Hematopoietic multipotent progenitor cell treated with erythropoietin and hydrocortisone succinate and interleukin-3 and kit ligand, for 8 days (in vitro differentiated cells): ENCODE measurements at regions not wholly inside any gene's neighbourhood (a gene's known extent, or its start where the extent isn't known, plus 50 kb on each side); places are given as distances from the start of the nearest gene placed in this dataset.
"Not testable (repeated sequence)": the region's sequence is repeated elsewhere in the genome, so short reads cannot be mapped to it uniquely, and the experiment has no call there.

Experiments used
- DNase-seq: peaks from one replicate; pipeline ENCODE4 v3.0.0-alpha.2; 2015

DNA sequence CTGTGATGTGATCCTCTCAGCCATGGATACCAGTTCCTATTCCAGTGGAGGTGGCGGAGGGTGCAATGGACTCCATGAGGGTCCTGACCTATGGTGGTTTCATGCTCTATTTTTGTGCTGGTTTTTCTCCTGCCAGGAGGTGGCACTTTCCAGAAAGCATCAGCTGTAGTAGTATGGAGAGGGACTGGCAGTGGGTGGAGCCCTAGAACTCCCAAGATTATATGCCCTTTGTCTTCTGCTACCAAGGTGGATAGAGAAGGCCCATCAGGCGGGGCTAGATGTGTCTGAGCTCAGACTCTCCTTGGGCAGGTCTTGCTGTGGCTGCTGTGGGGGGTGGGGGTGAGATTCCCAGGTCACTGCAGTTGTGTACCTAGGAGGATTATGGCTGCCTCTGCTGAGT, 104.5 kb upstream of the S1PR3 start:
- not testable (repeated sequence) for DNase-seq

DNA sequence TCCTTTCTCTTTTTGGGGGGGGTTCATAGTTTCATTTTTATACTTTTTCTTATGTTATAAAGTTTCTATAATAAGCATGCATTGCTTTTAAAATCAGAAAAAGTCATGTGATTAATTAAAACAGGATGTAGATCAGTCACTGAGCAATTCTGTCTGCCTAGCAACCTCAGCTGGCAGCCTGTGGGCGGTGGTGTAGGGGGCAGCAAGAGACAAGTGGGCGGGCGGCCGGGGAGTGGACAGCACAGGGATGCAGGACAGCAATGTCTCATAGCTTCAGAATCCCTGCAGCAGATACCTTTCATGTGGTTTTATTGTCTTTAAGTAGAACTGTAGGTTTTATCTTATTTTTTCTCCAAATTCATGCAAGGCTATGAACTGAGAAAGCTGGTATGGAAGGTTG, 101.9 kb upstream of the S1PR3 start:
- no peak for DNase-seq

DNA sequence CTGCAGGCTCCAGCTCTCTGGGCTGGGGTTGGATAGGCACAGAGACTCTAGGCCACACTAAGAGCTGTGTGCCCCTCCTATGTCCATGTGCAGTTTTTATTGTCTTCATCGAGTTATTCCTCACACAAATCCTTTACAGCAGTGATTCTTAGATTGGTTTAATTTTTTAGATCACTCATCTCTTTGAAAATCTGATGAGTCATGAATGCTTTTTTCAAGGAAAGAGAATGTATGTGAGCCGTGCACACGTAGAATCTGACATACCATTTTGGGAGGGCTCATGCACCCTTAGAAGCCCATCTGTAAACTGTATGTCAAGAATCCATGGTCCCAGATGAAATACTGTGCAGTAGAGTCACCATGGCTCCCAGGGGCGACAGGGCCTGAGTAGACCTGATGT, 100.7 kb upstream of the S1PR3 start:
- no peak for DNase-seq

DNA sequence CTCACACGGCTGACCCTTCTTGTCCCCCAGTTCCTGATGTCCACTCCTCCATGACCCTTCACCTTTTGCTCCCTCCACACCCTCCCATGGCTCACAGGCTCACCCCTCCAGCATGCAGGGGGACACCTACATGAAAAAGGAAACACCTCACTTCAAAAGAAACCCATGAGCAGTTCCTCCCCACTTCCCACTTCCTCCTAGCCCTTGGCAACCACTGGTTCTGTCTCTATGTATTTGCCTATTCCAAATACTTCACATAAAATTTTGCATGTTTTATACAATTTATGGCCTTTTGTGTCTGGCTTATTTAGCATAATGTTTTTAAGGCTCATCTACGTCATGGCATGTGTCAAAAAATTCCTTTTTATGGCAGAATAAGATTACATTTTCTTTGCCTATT, 100.2 kb upstream of the S1PR3 start:
- DNase-seq, result no peak

GRCh38 chr9:88892724-88893123, 98.5 kb upstream of the S1PR3 start:
- no peak for DNase-seq

DNA sequence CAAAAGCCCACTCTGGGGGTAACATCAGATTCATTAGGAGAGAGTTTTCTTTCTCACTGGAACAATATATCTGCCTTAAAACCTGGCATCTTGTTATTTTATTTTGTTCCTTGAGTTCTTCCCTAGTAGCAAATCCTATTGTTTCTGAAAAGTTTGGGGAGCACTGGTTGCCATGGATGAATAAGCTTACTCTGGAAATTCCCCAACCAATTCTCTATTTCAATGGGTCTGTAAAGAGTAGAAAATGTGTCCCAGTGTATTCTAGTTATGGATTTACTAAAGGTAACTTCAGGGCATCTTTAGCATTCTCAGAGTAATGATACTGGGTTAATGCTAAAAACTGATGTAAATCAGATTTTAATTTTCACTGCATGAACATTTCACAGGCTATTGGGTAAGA, 94.2 kb upstream of the S1PR3 start:
- no peak for DNase-seq

GRCh38 chr9:88898039-88898720, 93.1 kb upstream of the S1PR3 start:
- DNase-seq, result no peak

GRCh38 chr9:88905506-88905905, 85.8 kb upstream of the S1PR3 start:
- no peak for DNase-seq

GRCh38 chr9:88915916-88916315, 75.4 kb upstream of the S1PR3 start:
- DNase-seq, result no peak

DNA sequence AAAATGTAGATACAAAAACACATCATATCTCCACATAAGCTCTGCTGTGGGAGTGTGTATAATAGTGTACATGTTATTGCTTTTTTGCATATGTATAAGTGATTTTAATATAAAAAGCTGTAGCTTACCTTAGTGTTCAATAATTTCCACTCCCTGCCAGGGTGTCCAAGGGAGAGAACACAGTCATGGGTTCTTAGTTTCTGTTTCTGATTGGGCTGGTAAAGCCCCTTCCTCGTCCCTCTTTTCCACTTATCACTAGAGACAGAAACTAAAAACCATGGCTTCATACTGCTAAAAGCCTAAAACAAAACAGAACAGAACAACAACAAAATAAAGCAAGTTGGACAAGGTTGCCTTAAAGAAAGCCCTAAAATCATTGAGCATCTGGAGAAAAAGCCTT, 74.4 kb upstream of the S1PR3 start:
- DNase-seq, result no peak

- DNase-seq, result no peak
Measured at GRCh38 chr9:88917375-88917774, 73.9 kb upstream of the S1PR3 start.

DNA sequence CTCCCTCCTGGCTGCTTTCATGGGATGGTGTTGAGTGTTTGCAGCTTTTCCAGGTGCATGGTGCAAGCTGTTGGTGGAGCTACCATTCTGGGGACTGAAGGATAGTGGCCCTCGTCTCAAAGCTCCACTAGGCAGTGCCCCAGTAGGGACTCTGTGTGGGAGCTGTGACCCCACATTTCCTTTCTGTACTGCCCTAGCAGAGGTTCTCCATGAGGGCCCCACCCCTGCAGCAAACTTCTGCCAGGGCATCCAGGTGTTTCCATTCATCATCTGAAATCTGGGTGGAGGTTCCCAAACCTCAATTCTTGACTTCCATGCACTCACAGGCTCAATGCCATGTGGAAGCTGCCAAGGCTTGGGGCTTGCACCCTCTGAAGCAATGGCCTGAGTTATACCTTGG, 72.7 kb upstream of the S1PR3 start:
- DNase-seq, result not testable (repeated sequence)

DNA sequence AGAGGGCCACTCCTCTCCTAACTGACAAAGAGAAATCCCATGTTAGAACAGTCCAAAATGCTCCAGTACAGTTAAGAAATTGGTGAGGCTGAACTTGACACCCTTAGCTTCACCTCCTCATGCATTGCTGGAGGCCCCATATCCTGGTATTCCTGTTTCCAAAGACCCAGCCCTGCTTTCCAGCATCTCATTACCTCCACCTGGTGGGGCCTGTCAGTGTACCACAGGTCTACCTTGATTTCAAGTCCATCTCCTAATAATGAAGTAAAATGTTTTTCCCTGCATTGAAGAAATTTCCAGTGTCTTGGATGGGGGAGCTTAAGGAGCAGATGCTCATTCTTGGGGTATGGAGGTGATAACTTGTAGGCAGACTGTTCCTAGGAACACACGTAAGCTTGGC, 70.6 kb upstream of the S1PR3 start:
- DNase-seq, result no peak

DNA sequence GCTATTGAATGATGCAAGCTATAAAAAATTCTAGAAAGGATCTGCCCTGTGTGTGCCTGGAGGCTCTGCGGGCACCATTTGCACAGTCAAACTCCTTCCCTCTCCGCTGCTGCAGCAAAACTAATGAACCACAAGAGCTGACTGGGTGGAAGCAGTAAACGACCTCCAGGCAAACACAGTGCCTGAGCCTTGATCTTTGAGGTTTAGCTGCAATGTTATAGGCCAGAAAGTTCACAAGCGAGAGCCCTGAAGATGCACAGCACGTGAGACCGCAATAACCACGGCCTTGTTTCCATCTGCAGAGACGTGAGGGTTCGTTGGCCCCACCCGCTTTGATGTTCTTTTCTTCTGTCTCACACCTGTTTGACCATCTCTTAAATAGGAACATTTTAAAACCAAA, 69.2 kb upstream of the S1PR3 start:
- no peak for DNase-seq

- DNase-seq, result no peak
Measured at GRCh38 chr9:88923092-88923491, 68.2 kb upstream of the S1PR3 start.

DNA sequence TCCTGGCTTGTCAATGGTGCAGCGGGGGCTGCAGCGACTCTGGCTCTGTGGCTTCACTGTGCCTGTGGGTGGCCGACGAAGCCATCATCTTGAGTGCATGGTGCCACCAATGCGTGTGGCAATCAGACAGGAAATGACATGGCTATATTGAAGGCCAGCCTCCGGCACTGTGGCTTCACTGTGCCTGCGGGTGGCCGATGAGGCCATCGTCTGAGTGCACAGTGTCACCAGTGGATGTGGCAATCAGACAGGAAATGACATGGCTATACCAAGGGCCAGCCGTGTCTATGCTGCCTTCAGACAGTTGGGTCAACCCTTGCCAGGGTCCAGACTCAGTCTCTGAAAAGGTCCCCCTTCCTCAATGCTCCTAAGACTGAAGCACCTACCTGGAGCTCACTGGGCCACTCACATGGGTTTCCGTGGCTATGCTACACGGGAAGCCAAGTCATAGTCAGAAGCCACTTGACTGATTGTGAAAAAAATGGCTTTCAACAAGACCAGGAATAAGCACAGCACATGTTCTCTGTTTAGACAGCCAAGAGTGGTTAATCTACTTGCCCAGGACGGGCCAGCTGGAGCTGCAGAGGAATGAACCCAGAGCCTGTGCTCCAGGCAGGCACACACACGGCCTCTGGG, 67.5 kb upstream of the S1PR3 start:
- DNase-seq, result peak; percentile 10

- DNase-seq, result no peak
Measured at GRCh38 chr9:88925481-88925880, 65.8 kb upstream of the S1PR3 start.

- peak; percentile 10 for DNase-seq
Measured at GRCh38 chr9:88926781-88927505, 64.3 kb upstream of the S1PR3 start.

DNA sequence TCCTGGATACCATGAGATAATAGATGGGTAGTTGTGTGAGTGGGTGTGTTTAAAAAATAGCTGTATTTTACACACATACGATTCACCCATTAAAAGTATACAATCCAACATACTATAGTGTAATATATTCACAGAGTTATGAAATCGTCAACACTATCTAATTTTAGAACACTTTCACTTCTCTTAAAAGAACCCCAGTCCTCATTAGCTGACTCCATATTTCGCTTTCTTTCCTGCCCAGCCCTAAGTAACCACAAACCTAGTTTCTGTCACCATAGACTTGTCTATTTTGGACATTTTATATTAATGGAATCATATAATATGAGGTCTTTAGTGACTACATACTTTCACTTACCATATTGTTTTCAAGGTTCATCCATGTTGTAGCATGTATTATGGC, 63.8 kb upstream of the S1PR3 start:
- no peak for DNase-seq

DNA sequence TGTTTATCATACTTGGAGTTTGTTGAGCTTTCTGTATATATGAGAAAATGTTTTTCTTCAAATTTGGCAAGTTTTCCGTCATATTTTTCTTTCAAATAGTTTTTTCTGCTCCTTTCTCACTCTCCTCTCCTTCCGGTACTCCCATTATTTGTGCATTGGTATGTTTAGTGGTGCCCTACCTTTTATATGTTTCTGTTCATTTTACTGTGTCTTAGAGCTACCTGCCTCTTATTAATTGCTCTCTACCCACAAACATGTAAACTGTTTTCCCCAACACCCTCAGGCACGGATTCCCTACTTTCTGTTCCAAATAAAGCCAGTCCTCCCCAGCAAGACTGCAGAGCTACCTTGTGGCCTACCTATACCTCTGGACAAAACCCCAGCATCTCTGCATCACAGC, 60.6 kb upstream of the S1PR3 start:
- no peak for DNase-seq

DNA sequence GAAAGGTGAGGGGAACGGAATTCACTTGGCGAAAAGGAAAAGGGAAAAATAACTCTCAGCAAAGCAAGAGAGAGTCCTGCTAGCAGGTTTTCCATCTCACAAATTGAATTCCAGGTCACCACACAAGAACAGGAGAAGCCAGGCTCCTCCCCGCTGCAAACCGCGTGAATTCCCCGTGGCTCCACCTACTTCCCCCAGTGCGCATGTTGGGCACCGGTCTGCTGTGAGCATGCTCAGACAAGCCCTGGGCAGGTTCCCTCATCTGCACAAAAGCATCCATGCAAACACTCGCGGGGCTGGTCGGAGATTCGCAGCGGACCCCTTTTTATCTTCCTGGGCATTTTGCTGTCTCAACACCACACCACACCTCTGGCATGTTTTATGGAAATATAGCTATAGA, 58.5 kb upstream of the S1PR3 start:
- DNase-seq, result no peak

DNA sequence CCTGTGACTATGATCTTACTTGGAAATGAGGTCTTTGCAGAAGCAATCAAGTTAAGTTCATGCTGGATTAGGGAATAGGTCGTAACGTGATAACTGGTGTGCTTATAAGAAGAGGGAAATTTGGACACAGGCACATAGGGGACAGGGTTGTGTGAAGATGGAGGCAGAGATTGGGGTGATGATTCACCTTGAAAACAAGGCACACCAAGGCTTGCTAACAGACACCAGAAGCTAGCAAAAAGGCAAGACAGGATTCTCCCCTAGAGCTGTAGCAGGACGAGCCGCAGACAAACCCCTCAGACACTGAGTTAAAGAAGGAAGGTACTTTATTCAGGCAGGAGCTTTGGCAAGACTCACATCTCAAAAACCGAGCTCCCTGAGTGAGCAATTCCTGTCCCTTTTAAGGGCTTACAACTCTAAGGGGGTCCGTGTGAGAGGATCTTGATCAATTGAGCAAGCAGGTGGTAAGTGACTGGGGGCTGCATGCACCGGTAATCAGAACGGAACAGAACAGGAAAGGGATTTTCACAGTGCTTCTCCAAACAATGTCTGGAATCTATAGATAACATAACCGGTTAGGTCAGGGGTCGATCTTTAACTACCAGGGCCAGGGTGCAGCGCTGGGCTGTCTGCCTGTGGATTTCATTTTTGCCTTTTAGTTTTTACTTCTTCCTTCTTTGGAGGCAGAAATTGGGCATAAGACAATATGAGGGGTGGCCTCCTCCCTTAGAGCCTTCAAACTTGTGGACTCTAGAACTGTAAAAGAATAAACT, 57.5 kb upstream of the S1PR3 start:
- DNase-seq, result no peak

GRCh38 chr9:88934876-88935535, 56.3 kb upstream of the S1PR3 start:
- DNase-seq, result no peak
